Stimulated activated memory B cell treated with anti-CD40 and anti-IgM and Interleukin-4, amounts not matched to agents 10 μg/mL and 1 μg/mL and 100 μg/mL, for 72 hours (primary cell): ENCODE measurements at regions not wholly inside any gene's neighbourhood (a gene's known extent, or its start where the extent isn't known, plus 50 kb on each side); places are given as distances from the start of the nearest gene placed in this dataset.

ENCODE experiments used
- ATAC-seq: fragments of 150-1000 bp; cut with Tn5 transposase; 2 replicates; pipeline ENCODE4 v1.10.0; 2021
- H3K27ac Mint-ChIP-seq: one replicate; pipeline ENCODE4 v1.8.0; 2022; ENCODE audit warnings: mild to moderate bottlenecking, mixed read lengths
- H3K27me3 Mint-ChIP-seq: one replicate; pipeline ENCODE4 v1.8.0; 2022; ENCODE audit warnings: mixed read lengths
- H3K36me3 Mint-ChIP-seq: one replicate; pipeline ENCODE4 v1.8.0; 2022; ENCODE audit warnings: mixed read lengths
- H3K4me1 Mint-ChIP-seq: one replicate; pipeline ENCODE4 v1.8.0; 2022; ENCODE audit warnings: mixed read lengths
- H3K4me3 Mint-ChIP-seq: one replicate; pipeline ENCODE4 v1.8.0; 2022; ENCODE audit warnings: mild to moderate bottlenecking, moderate library complexity, mixed read lengths
- H3K9me3 Mint-ChIP-seq: one replicate; pipeline ENCODE4 v1.8.0; 2022; ENCODE audit warnings: mixed read lengths

DNA sequence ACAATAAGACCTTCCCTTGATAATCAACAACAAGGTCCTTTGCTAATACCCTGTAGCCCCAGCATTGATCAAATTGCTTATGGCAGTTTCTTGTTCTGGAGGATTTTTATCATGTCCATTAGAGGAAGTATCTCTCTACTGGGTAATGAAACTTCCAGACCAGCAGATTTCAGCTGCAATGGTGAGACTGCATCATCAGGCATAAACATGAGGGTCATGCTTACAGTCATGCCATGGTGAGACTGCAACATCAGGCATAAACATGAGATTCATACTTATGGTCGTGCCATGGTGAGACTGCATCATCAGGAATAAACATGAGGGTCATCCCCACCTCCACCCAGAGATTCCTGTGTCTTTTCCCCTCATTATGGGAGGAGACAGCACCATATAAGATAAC is 129.0 kb upstream of the LIPC start:
- ATAC-seq: peak; percentile 36
- H3K36me3 Mint-ChIP-seq: no peaks in the 10 kb centered on the region
- no peak overlapping the region for H3K27ac Mint-ChIP-seq
- H3K4me1 Mint-ChIP-seq: no peaks in the 10 kb centered on the region
- no peaks in the 10 kb centered on the region for H3K9me3 Mint-ChIP-seq
- H3K27me3 Mint-ChIP-seq: peaks cover 41% of the 10 kb centered on the region
- H3K4me3 Mint-ChIP-seq: no peak overlapping the region

DNA sequence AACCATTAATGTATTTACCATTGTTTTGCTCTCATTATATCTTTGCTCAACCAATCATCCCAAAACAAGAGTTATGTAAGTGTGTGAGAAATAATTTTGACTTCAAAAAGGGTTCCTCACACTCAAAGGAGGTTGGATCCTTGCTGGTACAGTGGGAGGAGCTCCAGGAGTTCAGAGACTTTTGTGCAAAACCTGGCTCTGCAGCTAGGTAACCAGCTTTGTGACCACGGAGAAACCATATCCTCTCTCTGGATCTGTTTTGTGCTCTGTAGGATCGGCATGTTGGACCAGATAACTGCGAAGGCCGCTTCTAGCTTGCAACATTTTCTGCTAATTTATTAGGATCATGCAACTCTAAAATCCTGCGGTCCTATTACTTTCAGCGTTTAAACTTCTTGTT is 128.6 kb upstream of the LIPC start:
- H3K4me1 Mint-ChIP-seq: no peaks in the 10 kb centered on the region
- no peak for ATAC-seq
- H3K27ac Mint-ChIP-seq: no peak overlapping the region
- peaks cover 40% of the 10 kb centered on the region for H3K27me3 Mint-ChIP-seq
- H3K36me3 Mint-ChIP-seq: no peaks in the 10 kb centered on the region
- no peak overlapping the region for H3K4me3 Mint-ChIP-seq
- H3K9me3 Mint-ChIP-seq: no peaks in the 10 kb centered on the region

DNA sequence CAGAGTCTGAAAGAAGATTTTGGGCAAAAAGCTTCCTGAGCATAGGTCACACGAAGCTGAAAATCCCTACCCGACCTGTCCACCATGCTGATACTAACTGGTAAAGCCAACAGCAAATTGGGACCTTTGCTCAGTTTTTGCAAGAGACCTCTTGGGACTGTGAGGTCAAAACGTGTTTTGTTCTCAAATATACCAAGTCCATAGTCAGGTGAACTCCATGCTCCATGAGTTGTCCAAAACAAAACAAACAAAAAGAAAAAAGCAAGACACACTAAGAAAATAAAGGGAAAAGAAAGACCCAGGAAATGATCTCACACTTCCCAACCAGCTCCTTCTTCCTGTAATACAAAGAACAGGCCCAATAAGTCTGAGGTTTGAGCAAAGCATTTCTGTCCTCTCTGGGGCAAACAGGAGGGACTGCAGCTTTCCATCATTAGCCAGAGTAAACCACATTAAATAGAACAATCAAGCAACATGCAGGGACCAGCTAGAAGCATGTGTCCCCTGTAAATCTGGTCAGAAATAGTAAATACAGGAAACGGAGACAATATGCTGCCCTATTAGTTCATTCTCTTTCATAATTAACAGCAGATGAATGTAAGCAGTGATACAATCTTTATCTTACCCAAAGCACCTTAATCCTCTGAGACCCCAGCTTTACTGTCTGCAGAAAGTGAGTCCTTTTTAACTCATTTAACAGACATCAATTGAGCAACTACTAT is 125.0 kb upstream of the LIPC start:
- ATAC-seq: no peak
- Mint-ChIP-seq H3K36me3 (no peaks in the 10 kb centered on the region), H3K4me1 (no peaks in the 10 kb centered on the region)

DNA sequence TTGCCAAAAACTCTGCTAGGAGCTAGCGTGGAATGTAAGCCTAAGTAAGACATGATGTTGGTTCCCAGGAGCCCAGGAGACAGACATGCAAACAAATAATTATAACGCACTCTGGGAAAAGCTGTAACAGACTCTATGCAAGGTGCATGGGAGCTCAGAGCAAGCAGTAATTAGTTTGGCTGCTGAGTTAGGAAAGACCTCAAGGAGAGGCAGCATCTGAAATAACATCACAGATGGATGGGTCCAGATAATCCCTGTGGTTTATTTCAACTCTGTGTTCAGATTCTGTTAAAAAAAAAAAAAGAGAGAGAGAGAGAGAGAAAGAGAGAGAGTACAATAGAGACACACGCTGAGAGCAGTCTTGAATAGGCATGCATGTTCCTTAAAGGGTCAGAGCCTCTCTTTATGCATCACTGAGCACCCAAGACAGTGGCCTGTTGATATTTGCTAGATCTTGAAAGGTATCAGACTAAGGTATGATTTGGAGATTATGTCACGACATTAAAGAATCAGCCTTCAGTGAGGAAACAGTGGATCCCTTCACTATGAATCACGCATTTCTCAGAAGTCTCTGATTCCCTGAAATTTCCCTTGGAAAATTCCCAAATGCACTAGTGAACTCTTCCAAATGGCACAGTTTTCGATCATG is 124.4 kb upstream of the LIPC start:
- H3K27ac Mint-ChIP-seq: no peak overlapping the region
- H3K4me1 Mint-ChIP-seq: no peaks in the 10 kb centered on the region
- no peaks in the 10 kb centered on the region for H3K9me3 Mint-ChIP-seq
- no peaks in the 10 kb centered on the region for H3K36me3 Mint-ChIP-seq
- no peak for ATAC-seq
- no peak overlapping the region for H3K4me3 Mint-ChIP-seq
- H3K27me3 Mint-ChIP-seq: peaks cover 10% of the 10 kb centered on the region

More for the DNA sequence above, 125.0 kb upstream of the LIPC start:
- Mint-ChIP-seq H3K27me3 (peaks cover 10% of the 10 kb centered on the region), H3K4me3 (no peak overlapping the region), H3K9me3 (no peaks in the 10 kb centered on the region), H3K27ac (no peak overlapping the region)

DNA sequence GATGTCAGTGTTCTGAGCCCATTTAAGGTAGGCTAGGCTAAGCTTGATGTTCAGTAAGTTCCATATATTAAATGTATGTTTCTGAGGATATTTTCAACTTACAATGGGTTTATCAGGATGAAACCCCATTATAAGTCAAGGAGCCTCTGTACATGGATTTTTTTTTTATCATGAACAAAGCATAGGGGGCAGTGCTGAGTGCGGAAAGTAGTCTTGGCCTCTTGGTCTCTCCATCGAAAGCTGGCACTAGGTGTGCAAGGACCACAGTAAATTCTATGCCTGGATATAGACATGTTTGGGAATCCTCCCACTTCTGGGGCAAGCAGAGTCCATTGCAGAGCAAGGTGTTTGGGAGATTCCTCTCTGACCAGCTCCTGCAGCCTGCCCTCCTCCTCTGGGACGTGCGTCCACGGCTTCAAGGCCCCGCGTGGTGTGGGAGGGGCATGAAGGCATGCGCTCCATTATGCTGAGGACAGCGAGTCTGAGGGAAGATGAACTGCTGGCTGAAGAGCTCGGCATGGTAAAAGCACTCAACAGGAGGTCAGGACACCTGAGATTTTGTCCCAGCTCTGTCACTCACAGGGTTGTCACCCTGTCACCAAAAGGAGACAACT is 122.9 kb upstream of the LIPC start:
- Mint-ChIP-seq H3K36me3 (no peaks in the 10 kb centered on the region), H3K9me3 (no peaks in the 10 kb centered on the region), H3K4me1 (no peaks in the 10 kb centered on the region), H3K27ac (no peak overlapping the region), H3K27me3 (peaks cover 10% of the 10 kb centered on the region), H3K4me3 (no peak overlapping the region)
- ATAC-seq: no peak

DNA sequence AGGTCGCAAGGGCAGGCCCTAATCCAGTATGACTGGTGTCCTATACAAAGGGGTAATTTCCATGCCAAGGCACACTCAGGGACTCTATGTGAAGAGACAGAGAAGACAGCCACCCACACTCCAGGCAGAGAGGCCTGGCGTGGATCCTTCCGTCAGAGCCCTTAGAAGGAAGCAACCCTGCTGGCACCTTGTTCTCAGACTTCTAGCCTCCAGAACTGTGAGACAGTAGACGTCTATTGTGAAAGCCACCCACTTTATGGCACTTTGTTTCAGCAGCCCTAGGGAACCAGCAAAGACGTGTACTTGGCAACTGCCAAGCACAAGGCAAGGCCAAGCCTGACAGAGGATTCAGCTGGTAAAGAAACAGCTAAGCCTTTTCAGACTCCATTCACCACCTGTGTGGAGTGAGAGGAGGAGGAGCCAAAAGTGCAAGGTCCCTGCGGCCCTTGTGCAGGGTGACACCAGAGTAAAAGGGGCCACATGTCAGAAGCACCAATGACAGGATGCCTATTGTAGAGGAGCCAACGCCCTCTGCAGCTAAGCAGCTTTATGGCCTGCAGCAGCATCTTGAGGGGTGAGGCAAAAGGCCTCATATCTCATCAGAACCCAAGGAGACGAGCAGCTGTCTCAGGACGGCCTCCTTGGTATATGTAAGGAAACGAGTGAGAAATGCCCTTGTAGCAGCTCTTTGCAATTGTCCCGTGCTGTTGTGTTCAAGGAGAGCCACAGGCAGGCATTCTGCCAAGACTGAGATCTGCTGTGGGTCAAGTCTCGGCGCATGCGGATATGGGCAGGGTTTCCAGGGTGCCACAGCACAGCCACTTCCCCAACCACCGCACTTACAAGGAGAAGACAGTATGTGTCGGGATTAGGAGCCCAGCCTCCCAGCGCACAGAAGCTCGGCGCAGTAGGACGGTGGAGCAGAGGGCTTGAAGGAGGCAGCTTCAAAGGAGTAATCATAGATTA is 121.5 kb upstream of the LIPC start:
- Mint-ChIP-seq H3K36me3 (no peaks in the 10 kb centered on the region), H3K4me1 (peaks cover 5% of the 10 kb centered on the region), H3K4me3 (no peak overlapping the region), H3K9me3 (no peaks in the 10 kb centered on the region), H3K27ac (no peak overlapping the region), H3K27me3 (peaks cover 10% of the 10 kb centered on the region)
- no peak for ATAC-seq

DNA sequence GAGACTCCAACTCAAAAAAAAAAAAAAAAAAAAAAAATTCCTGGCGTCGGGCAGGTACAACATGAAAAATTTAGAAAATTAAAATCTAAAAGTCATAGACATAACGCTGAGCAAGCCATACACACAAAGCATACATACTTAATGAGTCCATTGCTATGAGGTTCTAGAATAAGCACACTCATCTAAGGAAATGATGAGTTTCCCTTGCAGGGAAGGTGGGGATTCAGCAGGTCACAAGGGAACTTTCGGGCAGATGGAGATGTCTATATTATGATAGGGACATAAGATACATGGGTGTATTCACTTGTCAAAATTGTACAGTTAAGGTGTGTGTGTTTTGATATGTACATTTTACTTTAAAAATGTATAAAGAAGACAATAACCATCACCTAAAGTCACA is 120.2 kb upstream of the LIPC start:
- Mint-ChIP-seq H3K4me3 (no peak overlapping the region), H3K27me3 (peaks cover 10% of the 10 kb centered on the region), H3K9me3 (no peaks in the 10 kb centered on the region), H3K36me3 (no peaks in the 10 kb centered on the region), H3K4me1 (peaks cover 5% of the 10 kb centered on the region), H3K27ac (no peak overlapping the region)
- ATAC-seq: no peak

DNA sequence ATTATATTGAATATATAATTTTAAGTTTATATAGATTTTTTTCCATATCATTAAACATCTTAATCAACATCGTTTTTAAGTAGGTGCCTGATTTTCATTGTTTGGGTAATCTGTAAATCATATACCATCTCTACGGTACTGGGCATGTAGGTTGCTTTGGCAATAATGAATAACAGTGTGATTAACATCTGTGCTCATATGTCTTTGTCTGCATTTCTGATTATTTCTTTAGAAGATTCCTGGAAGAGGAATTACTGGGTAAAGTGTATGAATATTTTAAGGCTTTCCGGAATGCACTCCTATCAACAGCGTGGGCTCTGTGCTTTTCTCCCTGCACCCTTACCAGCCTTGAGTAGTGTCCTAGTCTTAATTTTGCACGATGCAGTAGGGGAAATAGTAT is 119.8 kb upstream of the LIPC start:
- no peaks in the 10 kb centered on the region for H3K36me3 Mint-ChIP-seq

DNA sequence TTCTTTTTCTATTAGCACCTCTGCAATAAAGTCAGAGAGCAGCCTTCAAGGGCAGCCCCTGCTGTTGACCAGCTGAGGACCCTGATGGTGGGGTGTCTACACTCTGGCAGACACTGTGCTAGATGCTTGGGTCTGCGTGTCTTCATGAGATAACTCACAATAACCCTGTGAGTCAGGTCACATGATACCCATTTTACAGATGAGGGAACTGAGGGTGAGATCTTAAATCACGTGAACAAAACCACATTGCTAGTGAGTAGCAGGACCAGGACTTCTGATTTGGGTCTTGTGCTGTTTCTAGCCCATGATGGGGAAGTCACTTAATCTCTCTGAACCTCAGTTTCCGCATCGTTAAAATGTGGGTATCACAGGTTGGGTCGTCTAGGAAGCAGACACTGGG is 118.5 kb upstream of the LIPC start:
- no peaks in the 10 kb centered on the region for H3K9me3 Mint-ChIP-seq
- H3K27me3 Mint-ChIP-seq: no peaks in the 10 kb centered on the region
- H3K4me3 Mint-ChIP-seq: no peak overlapping the region
- H3K36me3 Mint-ChIP-seq: no peaks in the 10 kb centered on the region
- ATAC-seq: no peak
- no peak overlapping the region for H3K27ac Mint-ChIP-seq
- H3K4me1 Mint-ChIP-seq: peaks cover 5% of the 10 kb centered on the region

More for the DNA sequence above, 119.8 kb upstream of the LIPC start:
- no peak for ATAC-seq
- Mint-ChIP-seq H3K27ac (no peak overlapping the region), H3K4me3 (no peak overlapping the region), H3K4me1 (peaks cover 5% of the 10 kb centered on the region), H3K27me3 (peaks cover 9% of the 10 kb centered on the region), H3K9me3 (no peaks in the 10 kb centered on the region)

DNA sequence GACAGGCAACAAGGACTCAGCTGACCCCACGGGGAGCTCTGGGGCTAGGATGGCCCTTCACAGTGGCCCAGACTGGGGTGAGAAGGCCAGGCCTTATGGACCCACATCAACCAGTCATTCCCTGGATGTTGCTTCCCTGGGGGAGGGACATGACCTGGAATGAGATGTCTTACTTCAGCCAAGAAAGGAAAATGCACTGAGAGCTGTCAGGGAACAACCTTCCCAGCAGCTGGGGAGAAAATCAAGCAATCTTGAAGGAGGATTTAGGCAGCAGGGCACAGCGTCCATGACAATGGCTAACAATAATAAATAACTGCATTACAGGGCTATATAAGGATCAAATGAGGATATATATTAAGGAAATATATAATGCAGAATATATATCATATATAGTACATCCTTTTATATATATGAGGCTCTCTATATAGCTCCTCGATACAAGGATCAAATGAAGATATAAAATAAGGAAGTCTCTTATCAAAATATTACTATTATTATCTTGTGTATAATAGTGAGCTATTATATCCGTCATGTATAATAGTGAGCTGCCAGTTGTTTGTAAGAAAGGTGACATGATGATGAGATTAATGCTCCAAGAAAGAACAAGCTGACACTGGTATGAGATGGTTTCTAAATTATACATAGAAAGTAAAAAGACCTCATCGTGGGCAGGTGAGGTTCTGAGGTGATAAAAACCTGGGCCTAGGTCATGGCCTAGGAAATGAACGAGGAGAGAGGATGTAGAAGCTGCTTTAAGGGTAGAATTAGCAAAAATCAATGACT is 117.8 kb upstream of the LIPC start:
- H3K4me1 Mint-ChIP-seq: peaks cover 5% of the 10 kb centered on the region
- no peak overlapping the region for H3K4me3 Mint-ChIP-seq
- H3K27me3 Mint-ChIP-seq: no peaks in the 10 kb centered on the region
- H3K27ac Mint-ChIP-seq: no peak overlapping the region
- ATAC-seq: no peak
- H3K36me3 Mint-ChIP-seq: no peaks in the 10 kb centered on the region
- no peaks in the 10 kb centered on the region for H3K9me3 Mint-ChIP-seq

DNA sequence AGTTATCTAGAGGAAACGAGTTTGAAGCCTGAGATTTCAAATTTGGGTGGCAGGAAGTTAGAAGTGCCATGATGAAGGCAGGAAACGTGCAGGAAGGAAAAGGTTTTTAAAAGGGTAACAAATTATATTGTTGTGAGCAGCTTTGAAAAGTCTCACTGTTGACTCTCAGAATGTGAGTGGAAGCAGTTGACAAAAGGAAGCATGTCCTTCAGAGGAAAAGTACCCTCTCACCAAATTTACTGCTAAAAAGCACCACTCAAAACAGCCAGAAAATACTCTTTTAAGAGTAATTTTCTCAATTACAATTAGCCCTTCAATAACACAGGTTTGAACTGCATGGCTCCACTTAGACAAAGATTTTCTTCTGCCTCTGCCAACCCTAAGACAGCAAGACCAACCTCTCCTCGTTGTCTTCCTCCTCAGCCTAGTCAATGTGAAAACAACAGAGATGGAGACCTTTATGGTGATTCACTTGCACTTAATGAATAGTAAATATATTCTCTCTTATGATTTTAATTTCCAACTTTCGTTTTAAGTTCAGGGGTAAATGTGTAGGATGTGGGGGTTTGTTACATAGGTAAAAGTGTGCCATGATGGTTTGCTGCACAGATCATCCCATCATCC is 117.1 kb upstream of the LIPC start:
- Mint-ChIP-seq H3K27ac (no peak overlapping the region), H3K9me3 (no peaks in the 10 kb centered on the region), H3K4me3 (no peak overlapping the region), H3K36me3 (no peaks in the 10 kb centered on the region), H3K4me1 (peaks cover 5% of the 10 kb centered on the region), H3K27me3 (no peaks in the 10 kb centered on the region)
- ATAC-seq: no peak

DNA sequence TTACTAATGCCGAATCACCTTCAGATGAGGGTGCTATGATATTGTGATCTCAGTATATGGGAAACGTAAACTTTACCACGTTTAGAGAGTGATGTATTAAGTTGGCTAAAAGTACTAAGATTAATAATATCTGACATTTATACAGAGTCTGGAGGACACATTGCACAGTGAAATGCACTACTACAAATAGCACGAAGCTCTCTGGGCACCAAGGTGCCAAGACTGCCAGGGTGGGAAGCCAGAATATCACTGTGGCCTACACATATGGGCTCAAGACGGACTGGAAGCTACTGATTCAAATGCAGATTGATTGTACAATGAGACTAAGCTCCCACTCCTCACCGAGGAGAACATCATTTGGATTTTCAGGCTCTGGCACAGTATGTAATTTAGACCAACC is 113.3 kb upstream of the LIPC start:
- Mint-ChIP-seq H3K36me3 (no peaks in the 10 kb centered on the region), H3K27me3 (no peaks in the 10 kb centered on the region), H3K4me3 (no peak overlapping the region), H3K9me3 (peaks cover 3% of the 10 kb centered on the region), H3K27ac (no peak overlapping the region), H3K4me1 (peaks cover 5% of the 10 kb centered on the region)
- ATAC-seq: no peak

DNA sequence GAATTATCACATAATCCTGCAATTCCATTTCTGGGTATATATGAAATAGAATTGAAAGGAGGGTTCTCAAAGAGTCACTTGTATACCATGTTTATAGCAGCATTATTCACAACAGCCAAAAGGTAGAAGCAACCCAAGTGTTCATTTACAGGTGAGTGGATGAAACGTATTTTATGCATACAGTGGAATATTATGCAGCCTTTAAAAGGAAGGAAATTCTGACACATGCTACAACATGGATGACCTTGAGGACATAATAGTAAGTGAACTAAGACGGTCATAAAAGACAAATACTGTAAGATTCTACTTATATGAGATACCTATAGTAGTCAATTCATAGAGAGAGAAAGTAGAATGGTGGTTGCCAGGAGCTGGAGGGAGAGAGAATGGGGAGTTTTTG is 110.8 kb upstream of the LIPC start:
- ATAC-seq: no peak
- H3K4me3 Mint-ChIP-seq: no peak overlapping the region
- no peak overlapping the region for H3K27ac Mint-ChIP-seq
- H3K27me3 Mint-ChIP-seq: peaks cover 8% of the 10 kb centered on the region
- no peaks in the 10 kb centered on the region for H3K4me1 Mint-ChIP-seq
- H3K9me3 Mint-ChIP-seq: peaks cover 3% of the 10 kb centered on the region
- no peaks in the 10 kb centered on the region for H3K36me3 Mint-ChIP-seq

DNA sequence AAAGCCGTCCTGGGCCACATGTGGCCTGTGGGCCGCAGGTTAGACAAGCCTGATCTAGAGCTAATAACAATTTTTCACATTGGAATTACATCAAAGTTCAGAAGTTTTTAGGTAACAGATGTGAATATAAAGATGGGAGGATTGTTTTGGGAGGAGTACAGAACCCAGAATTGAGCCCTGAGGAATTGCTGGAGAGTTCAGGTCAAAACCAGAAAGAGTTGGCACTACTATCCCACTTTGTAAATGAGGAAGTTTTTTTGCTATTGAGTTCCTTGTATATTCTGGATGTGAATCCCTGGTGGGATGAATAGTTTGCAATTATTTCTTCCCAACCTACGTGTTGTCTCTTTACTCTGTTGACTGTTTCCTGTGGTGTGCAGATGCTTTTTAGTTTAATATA is 109.5 kb upstream of the LIPC start:
- Mint-ChIP-seq H3K27ac (no peak overlapping the region), H3K27me3 (peaks cover 12% of the 10 kb centered on the region), H3K4me3 (no peak overlapping the region), H3K36me3 (no peaks in the 10 kb centered on the region), H3K9me3 (peaks cover 3% of the 10 kb centered on the region), H3K4me1 (no peaks in the 10 kb centered on the region)
- ATAC-seq: no peak
